Panc1 (cell line): ENCODE measurements at regions not wholly inside any gene's neighbourhood (a gene's known extent, or its start where the extent isn't known, plus 50 kb on each side); places are given as distances from the start of the nearest gene placed in this dataset.

Experiments
- POLR2AphosphoS5 ChIP-seq: IDR thresholded peaks from 2 replicates; pipeline ENCODE4 v1.6.1; 2012; ENCODE audit warnings: mild to moderate bottlenecking, low read depth, low read length, moderate library complexity
- SIN3A ChIP-seq: IDR thresholded peaks from 2 replicates; pipeline ENCODE4 v1.6.1; 2012; ENCODE audit warnings: low read depth, mild to moderate bottlenecking, low read length, moderate library complexity, borderline replicate concordance; ENCODE audit not compliant: insufficient read depth
- TCF7L2 ChIP-seq: IDR thresholded peaks from 2 replicates; pipeline ENCODE4 v1.6.1; 2011; ENCODE audit warnings: mild to moderate bottlenecking, low read depth, low read length, inconsistent platforms
- TF ChIP-seq, protein P1 (sequence below): fragments of 450-650 bp; IDR thresholded peaks from 2 replicates; pipeline ENCODE4 v1.5.1; 2017; ENCODE audit warnings: mild to moderate bottlenecking
- TF ChIP-seq, protein P2 (sequence below), 2 experiments: IDR thresholded peaks; 2 replicates each; pipeline ENCODE4 v1.6.1; 2011 to 2012; ENCODE audit warnings: low read depth in 2 of 2, control low read depth in 1 of 2, low read length in 1 of 2, mild to moderate bottlenecking in 1 of 2, moderate library complexity in 1 of 2; ENCODE audit not compliant: insufficient read depth in 1 of 2

DNA sequence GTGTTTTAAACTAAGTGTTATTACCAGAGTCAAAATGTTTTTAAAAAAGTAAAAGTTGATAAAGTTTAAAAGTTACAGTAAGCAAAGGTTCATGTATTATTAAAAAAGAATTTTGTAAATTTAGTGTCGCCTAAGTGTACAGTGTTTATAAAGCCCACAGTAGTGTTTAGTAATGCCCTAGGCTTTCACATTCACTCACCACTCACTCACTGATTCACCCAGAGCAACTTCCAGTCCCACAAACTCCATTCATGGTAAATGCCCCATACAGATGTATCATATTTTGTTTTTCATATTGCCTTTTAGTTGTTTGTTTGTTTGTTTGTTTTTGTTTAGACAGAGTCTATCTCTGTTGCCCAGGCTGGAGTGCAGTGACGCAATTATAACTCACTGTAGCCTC lies 353.8 kb upstream of the PTBP2 start:
- TF ChIP-seq, protein P1, sequence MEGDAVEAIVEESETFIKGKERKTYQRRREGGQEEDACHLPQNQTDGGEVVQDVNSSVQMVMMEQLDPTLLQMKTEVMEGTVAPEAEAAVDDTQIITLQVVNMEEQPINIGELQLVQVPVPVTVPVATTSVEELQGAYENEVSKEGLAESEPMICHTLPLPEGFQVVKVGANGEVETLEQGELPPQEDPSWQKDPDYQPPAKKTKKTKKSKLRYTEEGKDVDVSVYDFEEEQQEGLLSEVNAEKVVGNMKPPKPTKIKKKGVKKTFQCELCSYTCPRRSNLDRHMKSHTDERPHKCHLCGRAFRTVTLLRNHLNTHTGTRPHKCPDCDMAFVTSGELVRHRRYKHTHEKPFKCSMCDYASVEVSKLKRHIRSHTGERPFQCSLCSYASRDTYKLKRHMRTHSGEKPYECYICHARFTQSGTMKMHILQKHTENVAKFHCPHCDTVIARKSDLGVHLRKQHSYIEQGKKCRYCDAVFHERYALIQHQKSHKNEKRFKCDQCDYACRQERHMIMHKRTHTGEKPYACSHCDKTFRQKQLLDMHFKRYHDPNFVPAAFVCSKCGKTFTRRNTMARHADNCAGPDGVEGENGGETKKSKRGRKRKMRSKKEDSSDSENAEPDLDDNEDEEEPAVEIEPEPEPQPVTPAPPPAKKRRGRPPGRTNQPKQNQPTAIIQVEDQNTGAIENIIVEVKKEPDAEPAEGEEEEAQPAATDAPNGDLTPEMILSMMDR: no peak
- TF ChIP-seq SIN3A (no peak), POLR2AphosphoS5 (no peak), TCF7L2 (no peak)
- TF ChIP-seq, protein P2, sequence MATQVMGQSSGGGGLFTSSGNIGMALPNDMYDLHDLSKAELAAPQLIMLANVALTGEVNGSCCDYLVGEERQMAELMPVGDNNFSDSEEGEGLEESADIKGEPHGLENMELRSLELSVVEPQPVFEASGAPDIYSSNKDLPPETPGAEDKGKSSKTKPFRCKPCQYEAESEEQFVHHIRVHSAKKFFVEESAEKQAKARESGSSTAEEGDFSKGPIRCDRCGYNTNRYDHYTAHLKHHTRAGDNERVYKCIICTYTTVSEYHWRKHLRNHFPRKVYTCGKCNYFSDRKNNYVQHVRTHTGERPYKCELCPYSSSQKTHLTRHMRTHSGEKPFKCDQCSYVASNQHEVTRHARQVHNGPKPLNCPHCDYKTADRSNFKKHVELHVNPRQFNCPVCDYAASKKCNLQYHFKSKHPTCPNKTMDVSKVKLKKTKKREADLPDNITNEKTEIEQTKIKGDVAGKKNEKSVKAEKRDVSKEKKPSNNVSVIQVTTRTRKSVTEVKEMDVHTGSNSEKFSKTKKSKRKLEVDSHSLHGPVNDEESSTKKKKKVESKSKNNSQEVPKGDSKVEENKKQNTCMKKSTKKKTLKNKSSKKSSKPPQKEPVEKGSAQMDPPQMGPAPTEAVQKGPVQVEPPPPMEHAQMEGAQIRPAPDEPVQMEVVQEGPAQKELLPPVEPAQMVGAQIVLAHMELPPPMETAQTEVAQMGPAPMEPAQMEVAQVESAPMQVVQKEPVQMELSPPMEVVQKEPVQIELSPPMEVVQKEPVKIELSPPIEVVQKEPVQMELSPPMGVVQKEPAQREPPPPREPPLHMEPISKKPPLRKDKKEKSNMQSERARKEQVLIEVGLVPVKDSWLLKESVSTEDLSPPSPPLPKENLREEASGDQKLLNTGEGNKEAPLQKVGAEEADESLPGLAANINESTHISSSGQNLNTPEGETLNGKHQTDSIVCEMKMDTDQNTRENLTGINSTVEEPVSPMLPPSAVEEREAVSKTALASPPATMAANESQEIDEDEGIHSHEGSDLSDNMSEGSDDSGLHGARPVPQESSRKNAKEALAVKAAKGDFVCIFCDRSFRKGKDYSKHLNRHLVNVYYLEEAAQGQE (IDR thresholded peaks at IDR 0.05; ENCODE audit: insufficient read depth in 1 of 2, low read depth in 2 of 2, low read length in 1 of 2): no peak
